ENCODE measurements at regions not wholly inside any gene's neighbourhood (a gene's known extent, or its start where the extent isn't known, plus 50 kb on each side); places are given as distances from the start of the nearest gene placed in this dataset.

GRCh38 chr7:26434974-26435373 is 143.3 kb downstream of the SNX10 start:
- ATAC-seq = no peak
- WGBS, 2 donors = 63 to 67% methylated on average over 3 of the region's 3 CpGs

GRCh38 chr7:26437003-26437532 is 145.4 kb downstream of the SNX10 start:
- DNase-seq = no peak
- Histone ChIP-seq H3K36me3 (replicated peaks in 1 of 2; ENCODE audit: insufficient read depth in 1 of 2, low read depth in 2 of 2) (no peaks in the 10 kb centered on the region), H3K27ac (peak overlapping the region in 1 of 4 donors; percentile 45), H3K4me1 (peaks cover 24% of the 10 kb centered on the region), H3K9me3 (no peaks in the 10 kb centered on the region), H3K4me3 (no peak overlapping the region), H3K27me3 (no peaks in the 10 kb centered on the region)
- intact Hi-C loops (cut with DNase I) = no loop called here
- WGBS, 2 donors = 78 to 80% methylated on average over 4 of the region's 4 CpGs
- ATAC-seq = no peak
- TF ChIP-seq POLR2A (IDR thresholded peaks at IDR 0.05) (no peak), CTCF (IDR thresholded peaks at IDR 0.05) (no peak)

More at GRCh38 chr7:26434974-26435373, 143.3 kb downstream of the SNX10 start:
- TF ChIP-seq CTCF (IDR thresholded peaks at IDR 0.05) (no peak), POLR2A (IDR thresholded peaks at IDR 0.05) (no peak)
- Histone ChIP-seq H3K27me3 (no peaks in the 10 kb centered on the region), H3K27ac (no peak overlapping the region), H3K9me3 (no peaks in the 10 kb centered on the region), H3K36me3 (replicated peaks in 1 of 2; ENCODE audit: insufficient read depth in 1 of 2, low read depth in 2 of 2) (no peaks in the 10 kb centered on the region), H3K4me1 (peaks cover 10% of the 10 kb centered on the region), H3K4me3 (no peak overlapping the region)
- DNase-seq = no peak
- intact Hi-C loops (cut with DNase I) = no loop called here

- Histone ChIP-seq H3K4me3 (no peak overlapping the region), H3K9me3 (no peaks in the 10 kb centered on the region), H3K4me1 (peaks cover 24% of the 10 kb centered on the region), H3K27ac (no peak overlapping the region), H3K36me3 (replicated peaks in 1 of 2; ENCODE audit: insufficient read depth in 1 of 2, low read depth in 2 of 2) (no peaks in the 10 kb centered on the region), H3K27me3 (no peaks in the 10 kb centered on the region)
- DNase-seq (no peak), ATAC-seq (no peak)
- TF ChIP-seq POLR2A (IDR thresholded peaks at IDR 0.05) (no peak), CTCF (IDR thresholded peaks at IDR 0.05) (no peak)
- intact Hi-C loops (cut with DNase I) = no loop called here
- WGBS, 2 donors = 81 to 87% methylated on average over 1 of the region's 1 CpG
These were observed 146.4 kb downstream of the SNX10 start for GRCh38 chr7:26438078-26438477.

- intact Hi-C loops (cut with DNase I) = no loop called here
- DNase-seq (peak; percentile 39 to 57 (median 49)), ATAC-seq (peak; percentile 49)
- Histone ChIP-seq H3K9me3 (no peaks in the 10 kb centered on the region), H3K4me3 (no peak overlapping the region), H3K36me3 (replicated peaks in 1 of 2; ENCODE audit: insufficient read depth in 1 of 2, low read depth in 2 of 2) (no peaks in the 10 kb centered on the region), H3K4me1 (peaks cover 24% of the 10 kb centered on the region), H3K27ac (peak overlapping the region in 2 of 4 donors; percentile 14 to 68), H3K27me3 (no peaks in the 10 kb centered on the region)
- 36 to 60% methylated on average over 7 of the region's 7 CpGs for WGBS, 2 donors
- TF ChIP-seq POLR2A (IDR thresholded peaks at IDR 0.05) (no peak), CTCF (IDR thresholded peaks at IDR 0.05) (no peak)
These were observed 148.0 kb downstream of the SNX10 start for GRCh38 chr7:26439521-26440232.
